ENCODE measurements at regions not wholly inside any gene's neighbourhood (a gene's known extent, or its start where the extent isn't known, plus 50 kb on each side); places are given as distances from the start of the nearest gene placed in this dataset.

DNA sequence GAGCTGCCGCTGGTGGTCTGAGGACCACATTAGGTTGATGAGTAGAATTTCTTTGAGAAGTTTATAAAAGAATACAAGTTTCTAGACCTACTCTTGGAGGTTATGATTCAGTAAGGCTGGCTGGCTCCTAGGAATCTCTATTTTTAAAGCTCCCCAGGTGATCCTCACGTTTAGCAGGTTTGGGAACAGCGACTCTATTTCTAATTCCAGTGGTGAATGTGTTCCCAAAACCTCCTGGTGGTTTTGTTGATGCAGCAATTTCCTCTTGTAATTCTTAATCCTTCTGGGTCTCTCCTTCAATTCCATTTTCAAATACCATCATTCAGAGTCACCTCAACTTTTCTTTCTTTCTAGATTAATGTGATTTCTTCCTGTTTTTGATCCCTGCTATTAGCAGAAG lies 215.9 kb upstream of the RFX3 start:
- TF ChIP-seq CEBPB (IDR thresholded peaks at IDR 0.05; ENCODE audit: low read depth), result no peak
- TF ChIP-seq TCF7L2 (IDR thresholded peaks at IDR 0.05; ENCODE audit: borderline replicate concordance, extremely low read depth, insufficient read depth, insufficient read length), result no peak
- no peak for TF ChIP-seq SP1 (IDR thresholded peaks at IDR 0.05; ENCODE audit: low read depth)
- TF ChIP-seq, protein P1, sequence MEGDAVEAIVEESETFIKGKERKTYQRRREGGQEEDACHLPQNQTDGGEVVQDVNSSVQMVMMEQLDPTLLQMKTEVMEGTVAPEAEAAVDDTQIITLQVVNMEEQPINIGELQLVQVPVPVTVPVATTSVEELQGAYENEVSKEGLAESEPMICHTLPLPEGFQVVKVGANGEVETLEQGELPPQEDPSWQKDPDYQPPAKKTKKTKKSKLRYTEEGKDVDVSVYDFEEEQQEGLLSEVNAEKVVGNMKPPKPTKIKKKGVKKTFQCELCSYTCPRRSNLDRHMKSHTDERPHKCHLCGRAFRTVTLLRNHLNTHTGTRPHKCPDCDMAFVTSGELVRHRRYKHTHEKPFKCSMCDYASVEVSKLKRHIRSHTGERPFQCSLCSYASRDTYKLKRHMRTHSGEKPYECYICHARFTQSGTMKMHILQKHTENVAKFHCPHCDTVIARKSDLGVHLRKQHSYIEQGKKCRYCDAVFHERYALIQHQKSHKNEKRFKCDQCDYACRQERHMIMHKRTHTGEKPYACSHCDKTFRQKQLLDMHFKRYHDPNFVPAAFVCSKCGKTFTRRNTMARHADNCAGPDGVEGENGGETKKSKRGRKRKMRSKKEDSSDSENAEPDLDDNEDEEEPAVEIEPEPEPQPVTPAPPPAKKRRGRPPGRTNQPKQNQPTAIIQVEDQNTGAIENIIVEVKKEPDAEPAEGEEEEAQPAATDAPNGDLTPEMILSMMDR (IDR thresholded peaks at IDR 0.05 in 2 of 3, conservative IDR thresholded peaks at IDR 0.05 in 1 of 3; ENCODE audit: borderline replicate concordance in 1 of 3, insufficient read depth in 1 of 3, low read depth in 2 of 3, low read length in 2 of 3), result no peak
- TF ChIP-seq, protein P2, sequence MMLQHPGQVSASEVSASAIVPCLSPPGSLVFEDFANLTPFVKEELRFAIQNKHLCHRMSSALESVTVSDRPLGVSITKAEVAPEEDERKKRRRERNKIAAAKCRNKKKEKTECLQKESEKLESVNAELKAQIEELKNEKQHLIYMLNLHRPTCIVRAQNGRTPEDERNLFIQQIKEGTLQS (IDR thresholded peaks at IDR 0.05), result no peak
- no peak for TF ChIP-seq JUND (IDR thresholded peaks at IDR 0.05)
- TF ChIP-seq FOSL1 (IDR thresholded peaks at IDR 0.05; ENCODE audit: low read depth), result no peak
- DNase-seq (ENCODE audit: low read depth, low spot score), result no peak
- intact Hi-C loops (cut with micrococcal nuclease), result no loop called here
- Histone ChIP-seq H3K27me3 (ENCODE audit: insufficient read depth, low read length) (no peaks in the 10 kb centered on the region), H3K79me2 (ENCODE audit: insufficient read depth, low read length) (no peaks in the 10 kb centered on the region), H4K20me1 (ENCODE audit: insufficient read depth) (no peaks in the 10 kb centered on the region), H3K27ac (ENCODE audit: low read depth, low read length) (no peak overlapping the region), H3K4me1 (ENCODE audit: control insufficient read depth in 1 of 2, insufficient read depth in 2 of 2, low read length in 2 of 2) (peaks cover 5 to 11% of the 10 kb centered on the region in 2 experiments; a peak in 3 of 4 replicates), H3K9ac (ENCODE audit: low read length) (no peak overlapping the region), H3K4me3 (replicated peaks in 1 of 2; ENCODE audit: low read depth in 1 of 2, low read length in 2 of 2) (no peak overlapping the region), H2AFZ (ENCODE audit: low read depth, low read length, poor library complexity, severe bottlenecking) (no peak overlapping the region), H3K4me2 (ENCODE audit: low read length) (no peak overlapping the region), H3K36me3 (ENCODE audit: control insufficient read depth in 1 of 2, insufficient read depth in 2 of 2, low read length in 2 of 2) (no peaks in the 10 kb centered on the region), H3K9me3 (ENCODE audit: control insufficient read depth in 1 of 2, insufficient read depth in 1 of 2, low read depth in 1 of 2, low read length in 2 of 2) (no peaks in the 10 kb centered on the region), H3K9me2 (ENCODE audit: insufficient read depth) (no peaks in the 10 kb centered on the region)
- RAD21 ChIA-PET (ENCODE audit: low non-redundant PET in 1 of 2, low total read pairs in 2 of 2, uncharacterized antibody in 2 of 2, unreplicated experiment in 2 of 2), result no interaction called here
- POLR2A ChIA-PET, result no interaction called here
- no TSS peak for BruUV-seq (replicated peaks)
- CTCF ChIA-PET, result no interaction called here
- no peak for ATAC-seq

- ChIA-PET POLR2A (no interaction called here), RAD21 (ENCODE audit: low non-redundant PET in 1 of 2, low total read pairs in 2 of 2, uncharacterized antibody in 2 of 2, unreplicated experiment in 2 of 2) (no interaction called here), CTCF (no interaction called here)
- intact Hi-C loops (cut with micrococcal nuclease), result no loop called here
- no peak overlapping the region for H3K9ac ChIP-seq (ENCODE audit: low read length)
- no peak overlapping the region for H3K4me3 ChIP-seq (replicated peaks in 1 of 2; ENCODE audit: low read depth in 1 of 2, low read length in 2 of 2)
- H3K4me2 ChIP-seq (ENCODE audit: low read length), result no peak overlapping the region
- no peaks in the 10 kb centered on the region for H3K27me3 ChIP-seq (ENCODE audit: insufficient read depth, low read length)
- H3K9me2 ChIP-seq (ENCODE audit: insufficient read depth), result no peaks in the 10 kb centered on the region
- no TSS peak for BruUV-seq (replicated peaks)
- no peak for ATAC-seq
- no peak for DNase-seq (ENCODE audit: low read depth, low spot score)
- H3K36me3 ChIP-seq (ENCODE audit: control insufficient read depth in 1 of 2, insufficient read depth in 2 of 2, low read length in 2 of 2), result no peaks in the 10 kb centered on the region
- H3K9me3 ChIP-seq (ENCODE audit: control insufficient read depth in 1 of 2, insufficient read depth in 1 of 2, low read depth in 1 of 2, low read length in 2 of 2), result no peaks in the 10 kb centered on the region
- peaks cover 0 to 2% of the 10 kb centered on the region in 2 experiments; a peak in 3 of 4 replicates for H3K4me1 ChIP-seq (ENCODE audit: control insufficient read depth in 1 of 2, insufficient read depth in 2 of 2, low read length in 2 of 2)
- no peak overlapping the region for H2AFZ ChIP-seq (ENCODE audit: low read depth, low read length, poor library complexity, severe bottlenecking)
- no peaks in the 10 kb centered on the region for H4K20me1 ChIP-seq (ENCODE audit: insufficient read depth)
- H3K27ac ChIP-seq (ENCODE audit: low read depth, low read length), result no peak overlapping the region
- H3K79me2 ChIP-seq (ENCODE audit: insufficient read depth, low read length), result no peaks in the 10 kb centered on the region
- TF ChIP-seq, protein P3, sequence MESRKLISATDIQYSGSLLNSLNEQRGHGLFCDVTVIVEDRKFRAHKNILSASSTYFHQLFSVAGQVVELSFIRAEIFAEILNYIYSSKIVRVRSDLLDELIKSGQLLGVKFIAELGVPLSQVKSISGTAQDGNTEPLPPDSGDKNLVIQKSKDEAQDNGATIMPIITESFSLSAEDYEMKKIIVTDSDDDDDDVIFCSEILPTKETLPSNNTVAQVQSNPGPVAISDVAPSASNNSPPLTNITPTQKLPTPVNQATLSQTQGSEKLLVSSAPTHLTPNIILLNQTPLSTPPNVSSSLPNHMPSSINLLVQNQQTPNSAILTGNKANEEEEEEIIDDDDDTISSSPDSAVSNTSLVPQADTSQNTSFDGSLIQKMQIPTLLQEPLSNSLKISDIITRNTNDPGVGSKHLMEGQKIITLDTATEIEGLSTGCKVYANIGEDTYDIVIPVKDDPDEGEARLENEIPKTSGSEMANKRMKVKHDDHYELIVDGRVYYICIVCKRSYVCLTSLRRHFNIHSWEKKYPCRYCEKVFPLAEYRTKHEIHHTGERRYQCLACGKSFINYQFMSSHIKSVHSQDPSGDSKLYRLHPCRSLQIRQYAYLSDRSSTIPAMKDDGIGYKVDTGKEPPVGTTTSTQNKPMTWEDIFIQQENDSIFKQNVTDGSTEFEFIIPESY (IDR thresholded peaks at IDR 0.05; ENCODE audit: extremely low read depth, insufficient replicate concordance, low read length), result no peak
- no peak for TF ChIP-seq SP1 (IDR thresholded peaks at IDR 0.05; ENCODE audit: low read depth)
- TF ChIP-seq ZNF274 (IDR thresholded peaks at IDR 0.05; ENCODE audit: low read depth, low read length), result no peak
- TF ChIP-seq, protein P2 (IDR thresholded peaks at IDR 0.05), result no peak
- TF ChIP-seq POLR2AphosphoS5 (IDR thresholded peaks at IDR 0.05; ENCODE audit: low read depth, low read length), result no peak
- no peak for TF ChIP-seq YY1 (IDR thresholded peaks at IDR 0.05; ENCODE audit: extremely low read depth, insufficient replicate concordance, low read depth, low read length)
- TF ChIP-seq JUND (IDR thresholded peaks at IDR 0.05), result no peak
- TF ChIP-seq EGR1 (IDR thresholded peaks at IDR 0.05; ENCODE audit: low read depth), result no peak
- no peak for TF ChIP-seq SIN3A (IDR thresholded peaks at IDR 0.05; ENCODE audit: low read depth)
- TF ChIP-seq RAD21 (IDR thresholded peaks at IDR 0.05; ENCODE audit: low read depth), result no peak
- no peak for TF ChIP-seq ZFX (IDR thresholded peaks at IDR 0.05)
These were observed 215.1 kb upstream of the RFX3 start for GRCh38 chr9:3740690-3741419.
